HK-2 (cell line): ENCODE measurements at regions not wholly inside any gene's neighbourhood (a gene's known extent, or its start where the extent isn't known, plus 50 kb on each side); places are given as distances from the start of the nearest gene placed in this dataset.
"Not testable (repeated sequence)": the region's sequence is repeated elsewhere in the genome, so short reads cannot be mapped to it uniquely, and the experiment has no call there.

ENCODE experiments used
- DNase-seq: peaks from one replicate; pipeline ENCODE4 v3.0.0-alpha.2; 2018; ENCODE audit not compliant: unreplicated experiment

DNA sequence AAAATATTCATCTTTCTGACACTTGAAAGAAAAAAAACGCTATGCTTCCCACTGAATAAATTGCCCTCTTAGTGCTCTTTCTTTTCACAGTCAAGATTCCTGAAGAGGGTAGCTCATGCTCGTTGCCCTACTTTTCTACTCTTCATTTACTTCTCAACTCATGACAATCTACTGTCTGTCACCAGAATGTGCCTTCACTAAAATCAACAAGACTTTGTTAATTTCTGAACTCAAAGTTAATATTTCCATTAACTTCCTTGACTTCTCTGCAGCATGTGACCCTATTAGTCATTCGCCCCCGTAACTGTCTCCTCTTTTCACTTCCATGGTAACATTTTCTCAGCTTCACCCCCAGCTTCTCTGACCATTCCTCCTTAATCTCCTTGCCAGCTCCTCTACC is 98.9 kb upstream of the MAPRE2 start:
- DNase-seq: no peak

- DNase-seq: no peak
Measured at GRCh38 chr18:34942975-34943374, 98.2 kb upstream of the MAPRE2 start.

DNA sequence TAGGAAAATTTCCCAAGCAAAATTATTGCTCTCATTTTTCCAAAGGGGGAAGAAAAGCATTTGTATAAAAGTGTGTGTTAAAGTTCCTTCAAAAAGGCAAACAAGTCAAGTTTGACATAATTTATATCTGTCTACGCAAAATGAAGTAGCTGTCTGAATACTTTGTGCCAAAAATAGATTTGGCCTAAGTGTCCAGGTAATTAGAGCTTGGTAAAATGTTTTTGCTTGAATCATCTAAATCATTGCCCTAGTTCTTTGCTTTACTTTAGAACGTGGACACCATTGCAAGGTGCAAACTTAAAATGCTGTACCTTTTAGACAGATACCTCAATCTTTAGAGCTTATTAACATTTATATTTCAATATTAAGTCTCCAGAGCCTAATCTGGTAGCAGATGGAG is 97.6 kb upstream of the MAPRE2 start:
- no peak for DNase-seq

- no peak for DNase-seq
Measured at GRCh38 chr18:34947711-34948125, 93.5 kb upstream of the MAPRE2 start.

- no peak for DNase-seq
Measured at GRCh38 chr18:34951625-34952379, 89.4 kb upstream of the MAPRE2 start.

GRCh38 chr18:34953212-34953611 is 88.0 kb upstream of the MAPRE2 start:
- no peak for DNase-seq

GRCh38 chr18:34955494-34955893 is 85.7 kb upstream of the MAPRE2 start:
- DNase-seq: not testable (repeated sequence)

GRCh38 chr18:34956663-34957062 is 84.5 kb upstream of the MAPRE2 start:
- no peak for DNase-seq

DNA sequence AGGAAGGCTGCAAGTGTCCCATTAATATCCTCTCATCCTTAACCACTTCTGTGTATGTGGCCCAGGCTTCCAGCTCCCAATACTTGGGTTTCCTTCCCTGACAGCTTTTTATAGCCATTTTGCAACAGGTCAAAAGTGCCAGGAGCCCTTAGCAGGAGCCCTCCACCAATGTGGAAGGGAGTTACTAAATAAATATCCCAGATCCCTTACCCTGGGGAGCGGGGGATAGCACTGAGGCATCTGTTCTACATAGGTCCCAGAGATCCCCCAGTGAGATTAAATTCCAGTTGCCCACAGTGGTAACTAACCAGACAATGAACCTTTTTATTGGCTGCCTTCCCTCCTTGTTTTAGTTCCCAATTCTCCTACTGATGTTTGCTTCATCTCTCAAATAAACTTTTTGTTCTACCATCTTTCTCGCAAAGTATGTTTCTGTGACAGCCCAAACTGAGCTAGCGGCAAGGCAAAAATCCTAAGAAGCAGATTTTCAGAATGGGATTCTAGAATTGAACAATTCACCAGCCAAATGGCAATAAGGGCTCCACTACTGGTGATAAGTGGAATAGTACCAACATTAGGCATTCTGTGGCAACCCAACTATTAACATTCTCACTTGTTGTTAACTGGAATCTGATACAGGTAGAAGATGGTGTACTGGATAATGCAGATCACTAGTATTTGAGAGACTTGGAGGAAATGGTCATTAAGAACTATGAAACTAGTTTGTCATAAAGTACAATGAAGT is 83.9 kb upstream of the MAPRE2 start:
- no peak for DNase-seq

DNA sequence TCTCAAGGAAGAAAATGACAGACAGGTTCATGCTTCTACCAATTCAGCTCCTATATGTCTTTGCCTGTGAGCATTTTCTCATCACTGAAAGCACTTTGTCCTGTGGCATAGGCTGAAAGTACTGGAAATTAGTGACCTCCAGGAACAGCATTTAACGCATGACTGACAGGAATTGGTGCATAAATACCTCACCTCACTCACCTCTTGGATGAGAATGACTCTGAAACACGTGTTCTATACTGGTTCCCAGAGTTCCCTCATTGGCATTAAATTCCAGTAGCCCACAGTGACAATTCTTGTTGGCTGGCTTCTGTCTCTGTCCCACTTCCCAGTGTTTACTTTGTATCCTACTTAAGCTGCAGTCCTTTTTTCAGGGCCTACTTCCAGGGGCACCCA is 83.4 kb upstream of the MAPRE2 start:
- DNase-seq: no peak

DNA sequence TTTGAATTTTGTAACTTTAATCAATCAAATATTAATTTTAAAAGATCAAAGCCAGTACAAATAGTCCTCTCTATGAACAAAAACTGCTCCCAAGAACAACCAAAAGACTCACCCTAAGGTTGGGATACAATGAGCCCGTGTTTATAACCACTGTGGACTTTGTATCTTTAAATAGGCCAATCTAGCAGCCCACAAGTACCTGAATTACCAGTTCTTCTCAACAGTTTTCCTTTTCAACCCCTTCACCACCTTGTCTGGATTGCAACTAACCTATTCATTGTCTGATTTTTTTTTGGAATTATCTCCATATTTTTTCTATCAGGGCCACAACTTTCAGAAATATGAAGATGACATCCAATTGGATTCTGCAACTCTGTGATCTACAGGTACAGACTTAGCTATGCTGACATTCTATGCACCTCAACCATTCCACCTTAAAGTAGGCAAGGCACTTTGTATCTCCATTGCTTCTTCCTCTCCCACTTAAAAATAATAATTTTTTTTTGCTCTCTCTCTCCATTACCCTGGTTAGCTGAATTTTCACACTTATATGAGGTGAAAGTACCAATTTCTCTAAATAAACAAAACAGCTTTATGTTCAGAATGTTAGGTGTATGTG is 81.9 kb upstream of the MAPRE2 start:
- no peak for DNase-seq

DNA sequence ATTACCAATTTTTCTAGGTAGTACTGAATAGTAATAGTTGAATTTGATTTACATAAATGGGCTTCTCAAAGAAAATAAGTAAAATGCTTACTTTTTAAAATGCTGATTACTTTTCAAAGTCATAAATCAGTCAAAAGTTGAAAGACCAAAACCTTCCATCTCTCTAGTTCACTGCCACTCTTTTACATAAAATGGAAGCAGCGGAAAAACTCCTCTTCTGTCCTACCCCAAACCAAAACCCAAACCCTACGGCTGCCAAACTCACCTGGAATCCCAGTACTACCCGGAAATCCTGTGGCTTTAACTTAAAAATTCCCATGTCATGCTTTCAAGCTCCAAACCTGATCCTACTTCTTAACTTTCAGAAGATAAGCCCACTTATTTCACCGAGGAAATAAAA is 81.2 kb upstream of the MAPRE2 start:
- no peak for DNase-seq

DNA sequence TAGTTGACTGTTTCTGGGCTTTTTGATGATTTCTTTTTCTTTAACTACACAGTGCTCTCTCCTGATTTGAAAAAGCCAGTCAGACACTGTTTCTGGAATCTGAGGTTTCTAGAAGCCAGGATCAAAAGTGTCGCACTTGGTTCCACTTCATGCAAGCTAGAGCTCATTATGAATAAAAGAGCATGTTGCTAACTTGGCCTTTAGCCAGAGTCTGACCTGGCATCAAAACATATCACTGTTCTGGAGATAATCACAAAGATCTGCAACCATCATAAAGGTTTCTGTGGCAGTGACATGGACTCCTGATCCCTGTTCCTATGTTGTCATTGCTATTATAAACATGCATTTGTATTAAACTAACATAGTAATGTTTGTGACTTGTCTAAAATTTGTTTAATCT is 76.1 kb upstream of the MAPRE2 start:
- no peak for DNase-seq

DNA sequence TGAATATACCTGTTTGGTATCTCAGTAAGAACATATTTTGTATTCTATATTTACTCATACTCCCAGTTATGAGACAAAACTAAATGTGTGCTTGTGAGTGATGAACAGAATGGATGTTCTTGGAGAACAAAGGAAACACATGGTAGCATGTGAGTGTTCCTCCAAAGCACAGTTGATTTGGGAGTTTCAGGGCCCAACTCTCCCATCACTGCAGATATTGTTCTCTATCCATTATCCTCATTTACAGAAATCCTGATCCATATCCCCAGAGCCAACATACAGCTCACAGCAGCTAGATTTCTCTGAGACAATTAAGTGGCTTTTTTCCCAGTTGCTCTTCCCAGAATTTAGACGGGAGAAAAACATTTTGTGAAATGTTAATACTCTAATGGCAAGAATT is 75.6 kb upstream of the MAPRE2 start:
- no peak for DNase-seq

DNA sequence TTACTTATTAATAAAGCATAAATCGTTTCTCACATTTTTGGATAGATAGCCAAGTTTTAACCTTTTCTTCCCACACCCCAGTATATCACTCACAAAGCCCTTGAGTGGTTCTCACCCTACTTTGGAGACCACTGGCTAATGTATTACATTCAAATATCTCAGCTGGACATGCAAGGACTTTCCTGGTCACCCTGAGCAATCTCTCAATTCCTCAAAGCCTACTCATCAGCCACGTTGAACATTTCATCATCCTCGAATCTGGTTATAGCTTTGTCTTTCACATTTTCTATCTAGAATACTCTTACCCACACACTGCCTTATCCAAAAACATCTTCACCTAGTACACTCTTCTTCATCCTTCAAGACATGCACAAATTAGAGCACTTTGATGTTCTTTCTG is 71.1 kb upstream of the MAPRE2 start:
- peak; percentile 12 for DNase-seq

GRCh38 chr18:34971313-34971712 is 69.9 kb upstream of the MAPRE2 start:
- DNase-seq: no peak

DNA sequence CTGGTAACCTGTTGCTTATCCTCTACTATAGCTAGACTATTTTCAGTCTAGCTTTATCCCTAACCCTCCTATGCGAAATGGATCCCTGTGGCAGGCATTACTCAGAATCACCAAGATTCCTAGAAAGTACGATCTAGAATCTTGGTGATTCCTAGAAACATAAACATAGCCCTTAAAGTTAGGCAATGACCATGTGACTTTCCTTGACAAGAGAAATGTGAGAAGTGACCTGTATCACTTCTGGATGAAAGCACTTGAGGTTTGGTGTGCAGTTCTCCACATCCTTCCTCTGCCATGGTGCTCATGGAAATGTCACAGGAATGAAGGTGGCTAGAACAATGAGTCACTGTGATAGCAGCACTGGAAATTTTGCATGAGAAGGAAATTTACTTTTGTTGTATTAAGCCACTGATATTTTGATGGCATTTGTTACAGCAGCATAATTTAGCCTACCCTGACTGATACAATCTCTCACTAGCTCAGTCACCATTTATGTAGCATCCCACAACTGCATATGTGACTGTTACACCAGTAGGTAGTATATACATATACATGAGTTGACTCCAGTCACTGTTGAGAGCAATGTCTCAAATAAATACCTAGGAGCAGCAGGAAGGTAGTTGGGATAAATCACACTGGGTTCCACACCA is 68.3 kb upstream of the MAPRE2 start:
- DNase-seq: no peak

DNA sequence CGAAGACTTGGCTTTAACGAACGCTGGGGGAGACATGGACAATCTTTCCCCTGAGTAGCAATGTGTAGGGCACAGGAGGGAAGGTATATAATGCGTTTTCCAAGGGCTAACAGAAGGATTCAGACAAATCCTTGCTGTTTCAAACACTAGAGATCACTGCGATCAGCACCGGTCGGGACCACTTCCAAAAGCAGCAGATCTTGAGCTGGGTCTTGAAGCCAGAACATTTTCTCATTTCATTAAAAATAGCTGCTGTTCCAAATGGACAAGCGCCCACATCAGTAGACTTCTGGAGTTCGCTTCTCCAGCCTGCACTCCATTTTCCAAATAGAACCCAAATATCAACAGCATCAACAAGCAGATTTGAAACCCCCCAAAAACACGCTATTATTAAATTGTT is 65.1 kb upstream of the MAPRE2 start:
- no peak for DNase-seq

GRCh38 chr18:34976534-34976898 is 64.7 kb upstream of the MAPRE2 start:
- no peak for DNase-seq

- DNase-seq: peak; percentile 35
Measured at GRCh38 chr18:34976899-34977837, 64.0 kb upstream of the MAPRE2 start.

DNA sequence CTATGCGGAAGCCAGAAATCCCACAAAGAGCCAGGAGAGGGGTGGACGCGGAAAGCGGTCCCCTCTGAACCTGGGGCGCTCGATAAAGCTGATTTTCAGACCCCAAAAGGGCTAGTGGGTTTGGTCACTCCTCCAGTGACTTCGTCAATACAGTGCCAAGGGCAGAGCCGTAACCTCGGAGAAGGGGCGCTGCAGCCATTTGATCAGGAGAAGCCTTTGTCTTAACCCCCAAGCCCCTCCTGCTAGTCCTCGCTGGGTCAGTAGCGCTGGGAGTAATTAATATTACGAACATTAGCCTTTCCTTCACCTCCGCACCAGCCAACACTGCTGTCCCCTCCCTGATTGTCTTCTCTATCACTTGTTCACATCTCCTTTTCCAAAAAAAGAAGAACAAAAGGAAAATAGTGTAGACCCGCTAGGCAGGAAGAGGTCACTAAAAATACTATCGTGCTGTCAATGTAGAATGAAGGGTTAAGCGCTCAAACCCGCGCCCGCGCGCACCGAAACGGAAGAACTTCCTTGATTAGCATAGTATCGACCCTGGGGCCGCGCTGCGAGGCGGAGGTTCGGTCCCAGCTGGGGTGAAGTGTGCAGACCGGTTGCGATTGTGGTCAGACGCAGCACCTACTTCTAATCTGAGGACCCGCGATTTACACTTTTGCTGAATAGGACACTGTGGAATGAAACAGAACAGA is 63.2 kb upstream of the MAPRE2 start:
- DNase-seq: peak; percentile 23
